ENCODE measurements at regions not wholly inside any gene's neighbourhood (a gene's known extent, or its start where the extent isn't known, plus 50 kb on each side); places are given as distances from the start of the nearest gene placed in this dataset.

- no peak overlapping the region for H3K4me3 ChIP-seq (ENCODE audit: low read depth, low read length)
- no peak for DNase-seq (ENCODE audit: low read depth)
- no peak for TF ChIP-seq CTCF (conservative IDR thresholded peaks at IDR 0.05; ENCODE audit: low read depth, low read length)
Observed at GRCh38 chr3:153073636-153074035, 88.4 kb upstream of the RAP2B start.

- no peak for TF ChIP-seq CTCF (conservative IDR thresholded peaks at IDR 0.05; ENCODE audit: low read depth, low read length)
- no peak for DNase-seq (ENCODE audit: low read depth)
- no peak overlapping the region for H3K4me3 ChIP-seq (ENCODE audit: low read depth, low read length)
Observed at GRCh38 chr3:153078826-153079225, 83.2 kb upstream of the RAP2B start.

GRCh38 chr3:153079386-153079785, 82.6 kb upstream of the RAP2B start:
- TF ChIP-seq CTCF (conservative IDR thresholded peaks at IDR 0.05; ENCODE audit: low read depth, low read length), result no peak

GRCh38 chr3:153080778-153081240, 81.2 kb upstream of the RAP2B start:
- H3K4me3 ChIP-seq (ENCODE audit: low read depth, low read length), result no peak overlapping the region
- DNase-seq (ENCODE audit: low read depth), result no peak
- TF ChIP-seq CTCF (conservative IDR thresholded peaks at IDR 0.05; ENCODE audit: low read depth, low read length), result no peak

More at GRCh38 chr3:153079386-153079785, 82.6 kb upstream of the RAP2B start:
- H3K4me3 ChIP-seq (ENCODE audit: low read depth, low read length), result no peak overlapping the region
- DNase-seq (ENCODE audit: low read depth), result no peak

GRCh38 chr3:153084431-153084830, 77.6 kb upstream of the RAP2B start:
- no peak for TF ChIP-seq CTCF (conservative IDR thresholded peaks at IDR 0.05; ENCODE audit: low read depth, low read length)
- H3K4me3 ChIP-seq (ENCODE audit: low read depth, low read length), result no peak overlapping the region
- no peak for DNase-seq (ENCODE audit: low read depth)

- H3K4me3 ChIP-seq (ENCODE audit: low read depth, low read length), result no peak overlapping the region
- DNase-seq (ENCODE audit: low read depth), result peak; percentile 81
- TF ChIP-seq CTCF (conservative IDR thresholded peaks at IDR 0.05; ENCODE audit: low read depth, low read length), result no peak
Observed at GRCh38 chr3:153087595-153088566, 74.1 kb upstream of the RAP2B start.

Measured in choroid plexus epithelial cell (primary cell).